ENCODE measurements at regions not wholly inside any gene's neighbourhood (a gene's known extent, or its start where the extent isn't known, plus 50 kb on each side); places are given as distances from the start of the nearest gene placed in this dataset.

GRCh38 chr22:22148905-22149304, 95.7 kb upstream of the VPREB1 start:
- DNase-seq (ENCODE audit: low read depth): no peak

GRCh38 chr22:22144858-22145257, 99.7 kb upstream of the VPREB1 start:
- no peak for DNase-seq (ENCODE audit: low read depth)

- DNase-seq (ENCODE audit: low read depth): no peak
Observed at GRCh38 chr22:22143448-22143847, 101.1 kb upstream of the VPREB1 start.

- no peak for DNase-seq (ENCODE audit: low read depth)
Observed at GRCh38 chr22:22142661-22143060, 101.9 kb upstream of the VPREB1 start.

- DNase-seq (ENCODE audit: low read depth): no peak
Observed at GRCh38 chr22:22141771-22142591, 102.6 kb upstream of the VPREB1 start.

- DNase-seq (ENCODE audit: low read depth): no peak
Observed at GRCh38 chr22:22141031-22141430, 103.6 kb upstream of the VPREB1 start.

- no peak for DNase-seq (ENCODE audit: low read depth)
Observed at GRCh38 chr22:22139364-22139763, 105.2 kb upstream of the VPREB1 start.

- no peak for DNase-seq (ENCODE audit: low read depth)
Observed at GRCh38 chr22:22138915-22139314, 105.7 kb upstream of the VPREB1 start.

GRCh38 chr22:22137891-22138290, 106.7 kb upstream of the VPREB1 start:
- DNase-seq (ENCODE audit: low read depth): no peak

- no peak for DNase-seq (ENCODE audit: low read depth)
Observed at GRCh38 chr22:22133910-22134309, 110.7 kb upstream of the VPREB1 start.

- DNase-seq (ENCODE audit: low read depth): no peak
Observed at GRCh38 chr22:22130953-22131608, 113.5 kb upstream of the VPREB1 start.

- DNase-seq (ENCODE audit: low read depth): no peak
Observed at GRCh38 chr22:22129387-22129786, 115.2 kb upstream of the VPREB1 start.

GRCh38 chr22:22128440-22128839, 116.1 kb upstream of the VPREB1 start:
- DNase-seq (ENCODE audit: low read depth): no peak

GRCh38 chr22:22127100-22127499, 117.5 kb upstream of the VPREB1 start:
- no peak for DNase-seq (ENCODE audit: low read depth)

GRCh38 chr22:22125579-22126468, 118.8 kb upstream of the VPREB1 start:
- DNase-seq (ENCODE audit: low read depth): no peak

GRCh38 chr22:22125028-22125578, 119.5 kb upstream of the VPREB1 start:
- DNase-seq (ENCODE audit: low read depth): no peak

GRCh38 chr22:22124374-22124773, 120.2 kb upstream of the VPREB1 start:
- no peak for DNase-seq (ENCODE audit: low read depth)

GRCh38 chr22:22123960-22124278, 120.7 kb upstream of the VPREB1 start:
- DNase-seq (ENCODE audit: low read depth): no peak

GRCh38 chr22:22123118-22123959, 121.2 kb upstream of the VPREB1 start:
- no peak for DNase-seq (ENCODE audit: low read depth)

- DNase-seq (ENCODE audit: low read depth): no peak
Observed at GRCh38 chr22:22122348-22123117, 122.1 kb upstream of the VPREB1 start.

- DNase-seq (ENCODE audit: low read depth): no peak
Observed at GRCh38 chr22:22121445-22121844, 123.1 kb upstream of the VPREB1 start.
